Liver (tissue), 3 donors: ENCODE measurements at regions not wholly inside any gene's neighbourhood (a gene's known extent, or its start where the extent isn't known, plus 50 kb on each side); places are given as distances from the start of the nearest gene placed in this dataset.

Experiments
- EGR1 ChIP-seq, 2 donors: IDR thresholded peaks; 2 replicates each; pipeline ENCODE4 v1.6.1; 2016 to 2018; ENCODE audit warnings: antibody characterized with exemption in 2 of 2, low read depth in 2 of 2
- JUND ChIP-seq, 2 donors: IDR thresholded peaks; 2 replicates each; pipeline ENCODE4 v1.6.1; 2016; ENCODE audit warnings: antibody characterized with exemption in 2 of 2
- MAX ChIP-seq: IDR thresholded peaks from 2 replicates; pipeline ENCODE4 v1.6.1; 2016; ENCODE audit warnings: antibody characterized with exemption
- SP1 ChIP-seq: IDR thresholded peaks from 2 replicates; pipeline ENCODE4 v1.6.1; 2018; ENCODE audit warnings: antibody characterized with exemption, mild to moderate bottlenecking
- YY1 ChIP-seq: IDR thresholded peaks from 2 replicates; pipeline ENCODE4 v1.6.1; 2016; ENCODE audit warnings: antibody characterized with exemption, mild to moderate bottlenecking
- TF ChIP-seq, protein P1 (sequence below): IDR thresholded peaks from 2 replicates; pipeline ENCODE4 v1.6.1; 2016; ENCODE audit warnings: antibody characterized with exemption, mild to moderate bottlenecking
- TF ChIP-seq, protein P2 (sequence below): fragments of 150-350 bp; IDR thresholded peaks from 2 replicates; pipeline ENCODE4 v1.5.1; 2017; ENCODE audit warnings: improper control_type of control experiment, low read depth, low read length; ENCODE audit not compliant: missing input control
- TF ChIP-seq, protein P3 (sequence below): IDR thresholded peaks from 2 replicates; pipeline ENCODE4 v1.6.1; 2016; ENCODE audit warnings: antibody characterized with exemption
- TF ChIP-seq, protein P4 (sequence below): IDR thresholded peaks from 2 replicates; pipeline ENCODE4 v1.6.1; 2016; ENCODE audit warnings: antibody characterized with exemption
- donor health status: healthy.
- donor health status: healthy.

DNA sequence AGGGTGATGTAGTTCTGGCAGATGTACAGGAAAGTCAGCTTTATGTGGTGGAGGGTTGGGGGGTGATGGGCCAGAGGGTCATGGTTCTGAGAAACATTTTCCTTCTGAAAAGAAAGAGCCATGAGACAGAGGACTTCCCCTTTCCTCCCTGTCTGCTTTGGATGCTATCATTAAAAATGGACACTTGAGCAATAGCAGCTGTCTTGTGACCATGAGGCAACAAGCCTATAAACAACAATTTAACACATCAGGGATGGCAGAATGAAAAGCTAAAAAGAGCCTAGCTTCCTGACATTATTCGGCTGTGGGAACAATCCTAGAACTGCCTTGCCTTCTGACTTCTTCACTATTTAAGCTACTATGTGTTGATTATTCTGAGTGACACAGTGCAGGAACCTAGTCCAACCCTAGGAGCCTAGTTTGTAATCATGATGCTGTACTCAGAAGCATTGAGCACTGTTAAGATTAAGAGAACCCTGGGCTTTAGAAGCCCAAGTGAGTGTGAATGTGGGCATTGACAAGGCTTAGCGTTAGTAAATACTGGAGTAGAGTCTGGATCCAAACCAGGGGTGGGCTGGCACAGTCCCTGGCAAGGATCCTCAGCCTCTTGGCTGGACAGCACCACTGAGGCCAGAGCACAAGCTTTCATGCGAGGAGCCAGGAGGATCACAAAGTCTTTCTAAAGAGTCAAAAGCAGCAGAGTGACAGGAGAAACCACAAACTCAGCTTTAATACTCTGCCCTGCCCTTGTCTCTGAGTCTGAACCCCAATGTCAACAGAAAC, 178.5 kb upstream of the EGFLAM start:
- TF ChIP-seq MAX (no peak), YY1 (no peak), EGR1 (IDR thresholded peaks at IDR 0.05; ENCODE audit: low read depth in 2 of 2) (no peak), JUND (IDR thresholded peaks at IDR 0.05) (no peak), SP1 (no peak)
- TF ChIP-seq, protein P1, sequence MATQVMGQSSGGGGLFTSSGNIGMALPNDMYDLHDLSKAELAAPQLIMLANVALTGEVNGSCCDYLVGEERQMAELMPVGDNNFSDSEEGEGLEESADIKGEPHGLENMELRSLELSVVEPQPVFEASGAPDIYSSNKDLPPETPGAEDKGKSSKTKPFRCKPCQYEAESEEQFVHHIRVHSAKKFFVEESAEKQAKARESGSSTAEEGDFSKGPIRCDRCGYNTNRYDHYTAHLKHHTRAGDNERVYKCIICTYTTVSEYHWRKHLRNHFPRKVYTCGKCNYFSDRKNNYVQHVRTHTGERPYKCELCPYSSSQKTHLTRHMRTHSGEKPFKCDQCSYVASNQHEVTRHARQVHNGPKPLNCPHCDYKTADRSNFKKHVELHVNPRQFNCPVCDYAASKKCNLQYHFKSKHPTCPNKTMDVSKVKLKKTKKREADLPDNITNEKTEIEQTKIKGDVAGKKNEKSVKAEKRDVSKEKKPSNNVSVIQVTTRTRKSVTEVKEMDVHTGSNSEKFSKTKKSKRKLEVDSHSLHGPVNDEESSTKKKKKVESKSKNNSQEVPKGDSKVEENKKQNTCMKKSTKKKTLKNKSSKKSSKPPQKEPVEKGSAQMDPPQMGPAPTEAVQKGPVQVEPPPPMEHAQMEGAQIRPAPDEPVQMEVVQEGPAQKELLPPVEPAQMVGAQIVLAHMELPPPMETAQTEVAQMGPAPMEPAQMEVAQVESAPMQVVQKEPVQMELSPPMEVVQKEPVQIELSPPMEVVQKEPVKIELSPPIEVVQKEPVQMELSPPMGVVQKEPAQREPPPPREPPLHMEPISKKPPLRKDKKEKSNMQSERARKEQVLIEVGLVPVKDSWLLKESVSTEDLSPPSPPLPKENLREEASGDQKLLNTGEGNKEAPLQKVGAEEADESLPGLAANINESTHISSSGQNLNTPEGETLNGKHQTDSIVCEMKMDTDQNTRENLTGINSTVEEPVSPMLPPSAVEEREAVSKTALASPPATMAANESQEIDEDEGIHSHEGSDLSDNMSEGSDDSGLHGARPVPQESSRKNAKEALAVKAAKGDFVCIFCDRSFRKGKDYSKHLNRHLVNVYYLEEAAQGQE, result no peak
- TF ChIP-seq, protein P2, sequence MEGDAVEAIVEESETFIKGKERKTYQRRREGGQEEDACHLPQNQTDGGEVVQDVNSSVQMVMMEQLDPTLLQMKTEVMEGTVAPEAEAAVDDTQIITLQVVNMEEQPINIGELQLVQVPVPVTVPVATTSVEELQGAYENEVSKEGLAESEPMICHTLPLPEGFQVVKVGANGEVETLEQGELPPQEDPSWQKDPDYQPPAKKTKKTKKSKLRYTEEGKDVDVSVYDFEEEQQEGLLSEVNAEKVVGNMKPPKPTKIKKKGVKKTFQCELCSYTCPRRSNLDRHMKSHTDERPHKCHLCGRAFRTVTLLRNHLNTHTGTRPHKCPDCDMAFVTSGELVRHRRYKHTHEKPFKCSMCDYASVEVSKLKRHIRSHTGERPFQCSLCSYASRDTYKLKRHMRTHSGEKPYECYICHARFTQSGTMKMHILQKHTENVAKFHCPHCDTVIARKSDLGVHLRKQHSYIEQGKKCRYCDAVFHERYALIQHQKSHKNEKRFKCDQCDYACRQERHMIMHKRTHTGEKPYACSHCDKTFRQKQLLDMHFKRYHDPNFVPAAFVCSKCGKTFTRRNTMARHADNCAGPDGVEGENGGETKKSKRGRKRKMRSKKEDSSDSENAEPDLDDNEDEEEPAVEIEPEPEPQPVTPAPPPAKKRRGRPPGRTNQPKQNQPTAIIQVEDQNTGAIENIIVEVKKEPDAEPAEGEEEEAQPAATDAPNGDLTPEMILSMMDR, result no peak
- TF ChIP-seq, protein P3, sequence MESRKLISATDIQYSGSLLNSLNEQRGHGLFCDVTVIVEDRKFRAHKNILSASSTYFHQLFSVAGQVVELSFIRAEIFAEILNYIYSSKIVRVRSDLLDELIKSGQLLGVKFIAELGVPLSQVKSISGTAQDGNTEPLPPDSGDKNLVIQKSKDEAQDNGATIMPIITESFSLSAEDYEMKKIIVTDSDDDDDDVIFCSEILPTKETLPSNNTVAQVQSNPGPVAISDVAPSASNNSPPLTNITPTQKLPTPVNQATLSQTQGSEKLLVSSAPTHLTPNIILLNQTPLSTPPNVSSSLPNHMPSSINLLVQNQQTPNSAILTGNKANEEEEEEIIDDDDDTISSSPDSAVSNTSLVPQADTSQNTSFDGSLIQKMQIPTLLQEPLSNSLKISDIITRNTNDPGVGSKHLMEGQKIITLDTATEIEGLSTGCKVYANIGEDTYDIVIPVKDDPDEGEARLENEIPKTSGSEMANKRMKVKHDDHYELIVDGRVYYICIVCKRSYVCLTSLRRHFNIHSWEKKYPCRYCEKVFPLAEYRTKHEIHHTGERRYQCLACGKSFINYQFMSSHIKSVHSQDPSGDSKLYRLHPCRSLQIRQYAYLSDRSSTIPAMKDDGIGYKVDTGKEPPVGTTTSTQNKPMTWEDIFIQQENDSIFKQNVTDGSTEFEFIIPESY, result no peak
- TF ChIP-seq, protein P4, sequence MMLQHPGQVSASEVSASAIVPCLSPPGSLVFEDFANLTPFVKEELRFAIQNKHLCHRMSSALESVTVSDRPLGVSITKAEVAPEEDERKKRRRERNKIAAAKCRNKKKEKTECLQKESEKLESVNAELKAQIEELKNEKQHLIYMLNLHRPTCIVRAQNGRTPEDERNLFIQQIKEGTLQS, result no peak
